NCI-H345 treated with DMSO at 0.1 percent for 48 hours (cell line): ENCODE measurements at regions not wholly inside any gene's neighbourhood (a gene's known extent, or its start where the extent isn't known, plus 50 kb on each side); places are given as distances from the start of the nearest gene placed in this dataset.
A peak's percentile ranks its signal among the peaks of the same experiment; 100 is the strongest.

Source experiments
- DNase-seq: peaks from one replicate; lab custom pipeline; 2025; ENCODE audit not compliant: unreplicated experiment; lab: John Stamatoyannopoulos, UW

DNA sequence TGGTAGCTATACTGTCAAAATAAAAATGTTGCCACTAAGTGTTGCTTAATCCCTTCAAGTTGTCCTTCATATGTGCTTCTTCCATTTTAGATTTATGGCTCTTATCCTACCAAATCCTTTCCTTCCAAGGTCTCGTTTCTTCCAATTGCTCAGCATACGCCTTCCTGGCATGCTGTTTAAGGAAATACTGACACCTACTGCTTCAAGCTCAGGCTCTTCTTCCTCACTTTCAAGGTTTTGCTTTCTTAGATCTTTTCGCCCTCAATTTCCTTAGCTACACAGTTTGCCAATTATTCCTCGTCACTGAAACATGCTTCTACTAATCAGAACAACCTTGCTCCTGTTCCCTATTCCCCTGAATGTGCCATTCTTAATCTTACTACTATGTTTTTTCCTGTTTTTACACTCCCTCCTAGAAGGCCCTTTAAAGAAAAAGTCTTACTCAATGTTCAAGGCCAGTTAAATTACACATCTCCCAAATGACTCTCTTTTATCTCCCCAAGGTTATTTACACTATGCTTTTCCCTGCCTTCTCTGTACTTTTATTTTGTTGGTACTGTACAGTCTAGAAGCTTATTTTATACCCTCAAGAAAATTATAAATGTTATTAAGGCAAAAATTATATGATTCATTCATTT lies 343.1 kb downstream of the MZT1 start:
- no peak for DNase-seq

DNA sequence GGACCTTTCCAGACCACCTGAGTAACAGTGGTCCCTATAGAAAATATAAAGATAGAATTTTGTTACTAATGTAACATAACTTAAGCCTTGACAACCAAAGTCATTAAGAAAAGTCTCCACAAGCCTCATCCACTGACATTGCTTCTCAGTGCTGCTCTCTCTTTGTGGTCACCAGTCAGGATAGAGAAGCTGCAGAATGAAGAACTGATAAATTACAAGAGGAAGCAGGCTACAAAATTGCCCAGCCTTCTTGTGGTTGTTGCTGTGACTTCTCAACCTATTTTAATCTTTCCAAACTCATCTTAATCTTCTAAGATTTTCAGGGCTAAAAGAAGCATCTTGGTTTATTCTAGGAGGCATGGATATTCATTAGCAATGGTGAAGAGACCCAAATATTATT lies 343.8 kb downstream of the MZT1 start:
- no peak for DNase-seq

DNA sequence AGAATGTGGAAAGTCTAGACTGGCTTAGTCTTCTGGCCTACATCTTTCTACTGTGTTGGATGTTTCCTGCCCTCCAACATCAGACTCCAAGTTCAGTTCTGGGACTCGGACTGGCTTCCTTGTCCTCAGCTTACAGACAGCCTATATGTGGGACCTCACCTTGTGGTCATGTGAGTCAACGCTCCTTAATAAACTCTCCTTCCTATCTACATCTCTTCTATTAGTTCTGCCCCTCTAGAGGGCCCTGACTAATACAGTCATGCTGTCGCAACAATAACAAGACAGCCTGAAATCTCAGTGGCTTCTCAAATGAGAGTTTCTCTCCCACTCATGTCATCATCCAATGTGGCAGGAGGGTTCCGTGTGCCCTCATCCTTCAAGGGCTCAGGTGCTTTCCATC lies 347.8 kb downstream of the MZT1 start:
- no peak for DNase-seq

GRCh38 chr13:72368031-72368430 lies 359.4 kb downstream of the MZT1 start:
- no peak for DNase-seq

- DNase-seq, result no peak
Measured at GRCh38 chr13:72346716-72347115, 380.7 kb downstream of the MZT1 start.

- no peak for DNase-seq
Measured at GRCh38 chr13:72342364-72342763, 385.1 kb downstream of the MZT1 start.

DNA sequence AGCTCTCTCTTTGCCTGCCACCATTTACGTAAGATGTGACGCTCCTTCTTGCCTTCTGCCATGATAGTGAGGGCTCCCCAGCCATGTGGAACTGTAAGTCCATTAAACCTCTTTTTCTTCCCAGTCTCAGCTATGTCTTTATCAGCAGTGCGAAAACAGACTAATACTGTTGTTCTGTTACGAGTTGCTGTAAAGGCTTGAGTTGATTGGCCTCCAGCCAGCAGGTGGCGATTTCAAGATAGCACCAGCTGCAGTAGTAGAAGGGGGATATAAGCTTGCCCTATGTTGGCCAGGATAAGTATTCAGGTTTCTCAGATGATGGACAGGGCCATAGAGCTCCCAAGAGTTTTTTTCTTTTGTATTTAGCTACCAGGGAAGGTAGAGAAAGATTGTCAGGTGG lies 385.5 kb downstream of the MZT1 start:
- no peak for DNase-seq

DNA sequence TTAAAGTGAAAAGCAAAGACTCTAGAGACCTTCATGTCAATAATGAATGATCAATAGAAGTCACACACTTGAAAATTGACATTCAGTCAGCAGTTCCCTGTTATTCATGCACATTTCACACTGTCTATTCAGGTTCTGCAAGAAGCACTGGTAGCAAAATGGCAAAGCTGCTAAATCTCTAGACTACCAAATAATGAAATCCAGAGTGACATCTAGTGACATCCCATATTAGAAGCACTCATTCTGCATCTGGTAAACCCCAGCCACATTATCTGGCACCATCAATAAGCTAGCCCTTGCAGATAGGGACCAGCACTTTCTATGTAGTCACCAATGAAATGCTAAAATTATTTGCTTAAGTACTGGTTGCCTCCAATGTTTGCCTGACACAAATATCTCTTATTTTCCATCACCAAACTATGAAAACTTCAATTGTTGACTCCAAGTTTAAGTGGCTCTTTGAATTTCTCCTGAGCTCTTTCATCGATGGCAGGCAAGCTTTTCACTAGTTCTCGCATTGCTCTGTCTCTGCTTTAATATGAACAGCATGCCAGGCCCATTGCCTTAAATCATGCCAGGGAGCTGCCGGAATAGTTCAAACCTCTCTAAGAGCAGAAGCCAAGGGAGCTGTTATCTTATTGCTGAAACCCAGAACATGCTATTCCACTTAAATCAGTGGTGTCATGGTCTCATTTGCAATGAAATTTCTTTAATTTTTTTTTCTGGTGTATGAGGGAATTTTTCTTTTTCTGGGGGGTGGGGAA lies 409.9 kb downstream of the MZT1 start:
- peak; percentile 45 for DNase-seq

- DNase-seq, result peak; percentile 85
Measured at GRCh38 chr13:72316716-72317115, 410.7 kb downstream of the MZT1 start.

DNA sequence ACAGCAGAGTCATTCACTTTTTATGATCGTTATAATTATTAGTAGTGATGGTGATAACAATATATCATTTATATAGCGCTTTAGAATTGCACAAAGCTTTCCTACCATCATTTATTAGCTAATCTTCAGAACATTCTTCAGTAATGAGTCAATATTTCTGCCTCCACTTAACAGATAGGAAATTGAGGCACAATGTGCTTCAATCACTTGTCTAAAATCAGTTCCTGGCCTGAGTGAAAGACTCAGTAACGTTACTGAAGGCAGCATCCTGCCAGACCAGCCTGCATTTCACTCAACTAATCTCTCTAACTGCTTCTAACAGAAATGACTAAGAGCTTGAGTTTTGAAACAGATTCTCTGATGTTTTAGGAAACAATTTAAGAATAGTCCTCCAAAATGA lies 412.1 kb downstream of the MZT1 start:
- no peak for DNase-seq

DNA sequence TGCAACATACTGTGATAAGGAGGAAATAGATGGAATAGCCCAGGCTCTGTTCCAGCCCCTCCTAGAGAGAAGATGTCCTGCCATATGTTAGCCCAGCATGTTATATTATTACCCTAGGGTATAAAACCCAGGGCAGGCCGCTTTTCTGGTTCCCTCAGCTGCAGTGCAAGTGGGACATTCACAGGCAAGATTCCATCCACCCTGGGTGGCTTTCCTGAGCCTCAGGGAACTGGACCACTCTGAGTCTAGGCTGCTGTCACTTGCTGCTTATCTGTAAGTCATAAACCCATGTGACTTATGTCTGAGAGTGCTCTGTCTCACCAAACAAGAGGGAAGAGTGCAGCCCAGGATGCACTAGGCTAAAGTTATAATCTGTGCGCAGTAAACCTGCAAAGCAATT lies 413.2 kb downstream of the MZT1 start:
- no peak for DNase-seq

- no peak for DNase-seq
Measured at GRCh38 chr13:72313546-72313945, 413.9 kb downstream of the MZT1 start.

GRCh38 chr13:72303941-72304746 lies 423.3 kb downstream of the MZT1 start:
- DNase-seq, result no peak

GRCh38 chr13:72296246-72296645 lies 429.2 kb upstream of the DACH1 start:
- no peak for DNase-seq

GRCh38 chr13:72295153-72295552 lies 428.1 kb upstream of the DACH1 start:
- no peak for DNase-seq

DNA sequence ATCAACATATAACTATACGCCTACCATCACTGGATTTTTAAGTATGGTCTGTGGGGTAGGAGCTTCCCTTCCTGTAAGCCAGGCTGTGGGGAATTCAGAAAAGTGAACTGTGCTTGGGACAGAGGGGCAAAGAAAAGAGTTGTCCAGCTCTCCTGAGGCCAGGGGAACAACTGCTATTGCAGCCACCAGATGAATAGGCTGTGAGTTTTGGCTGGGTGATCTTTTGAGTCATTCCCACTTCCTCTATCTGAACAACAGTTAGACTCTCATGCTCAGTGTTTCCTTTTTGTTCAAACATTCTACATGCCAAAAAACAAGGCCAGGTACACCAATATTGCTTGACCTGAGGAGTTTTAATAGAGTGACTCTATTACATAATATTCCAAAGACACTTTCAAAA lies 426.2 kb upstream of the DACH1 start:
- no peak for DNase-seq

DNA sequence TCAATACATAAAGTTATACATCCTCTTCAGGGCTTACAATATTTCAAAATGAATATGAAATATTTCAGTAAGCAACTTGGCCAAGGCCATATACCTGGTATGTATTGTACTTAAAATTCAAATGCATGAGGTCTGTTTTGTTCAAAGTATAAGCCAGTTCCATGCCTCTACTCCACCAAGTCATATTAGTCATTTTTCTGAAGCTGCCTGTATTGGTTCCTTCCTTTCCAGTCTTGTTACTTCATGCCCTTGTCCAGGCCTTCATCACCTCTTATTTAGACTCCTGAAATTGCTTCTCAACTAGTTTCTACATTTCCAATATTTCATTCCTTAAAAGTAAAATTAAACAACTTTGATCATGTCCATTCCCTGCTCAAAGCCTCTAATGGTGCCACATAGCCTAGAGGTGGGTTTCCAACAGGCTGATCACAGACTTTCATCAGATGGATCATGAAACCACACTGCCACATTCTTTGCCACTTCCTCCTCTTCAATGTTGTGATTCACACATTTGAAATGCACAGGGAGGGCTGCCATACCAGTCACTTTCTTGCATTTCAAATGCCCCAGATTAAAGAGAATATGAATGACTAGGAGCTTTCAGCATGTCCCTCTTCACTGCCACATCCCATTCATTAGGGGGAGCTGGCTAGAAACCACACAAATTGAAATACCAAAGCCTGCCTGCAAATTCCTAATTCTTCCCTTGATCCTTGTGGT lies 424.1 kb upstream of the DACH1 start:
- DNase-seq, result no peak

DNA sequence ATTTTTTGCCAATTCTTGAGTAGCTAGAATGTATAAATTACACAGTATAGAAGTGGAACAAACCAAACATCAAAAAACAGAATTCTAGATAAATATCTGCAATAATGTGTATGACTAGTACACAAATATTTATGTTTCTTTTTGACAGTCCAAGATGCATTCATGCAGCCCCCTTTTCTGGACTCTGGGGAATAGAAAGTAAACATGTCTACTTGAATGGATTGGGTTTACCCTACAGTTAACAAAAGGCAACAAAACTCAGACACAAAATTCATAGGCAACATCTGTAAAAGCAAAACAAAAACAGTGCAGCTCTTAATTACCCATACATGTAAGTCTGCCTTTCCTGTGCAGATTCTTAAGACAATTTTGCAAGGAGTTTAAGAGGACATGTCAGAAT lies 419.4 kb upstream of the DACH1 start:
- no peak for DNase-seq

DNA sequence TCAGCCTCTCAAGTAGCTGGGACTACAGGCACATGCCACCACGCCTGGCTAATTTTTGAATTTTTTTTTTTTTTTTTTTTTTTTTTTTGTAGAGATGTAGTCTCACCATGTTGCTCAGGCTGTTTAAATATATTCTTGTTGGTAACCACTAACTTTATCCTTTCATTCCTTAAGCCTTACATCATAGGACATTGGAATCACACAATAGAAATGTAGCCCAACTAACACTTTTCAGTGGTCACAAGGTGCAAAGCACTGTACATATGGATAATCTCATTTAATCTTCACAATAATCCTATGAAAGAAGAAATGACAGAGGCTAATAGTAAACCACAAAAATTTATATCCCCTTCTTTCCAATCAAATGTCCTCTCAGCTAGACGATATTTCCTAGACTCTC lies 417.8 kb upstream of the DACH1 start:
- no peak for DNase-seq

DNA sequence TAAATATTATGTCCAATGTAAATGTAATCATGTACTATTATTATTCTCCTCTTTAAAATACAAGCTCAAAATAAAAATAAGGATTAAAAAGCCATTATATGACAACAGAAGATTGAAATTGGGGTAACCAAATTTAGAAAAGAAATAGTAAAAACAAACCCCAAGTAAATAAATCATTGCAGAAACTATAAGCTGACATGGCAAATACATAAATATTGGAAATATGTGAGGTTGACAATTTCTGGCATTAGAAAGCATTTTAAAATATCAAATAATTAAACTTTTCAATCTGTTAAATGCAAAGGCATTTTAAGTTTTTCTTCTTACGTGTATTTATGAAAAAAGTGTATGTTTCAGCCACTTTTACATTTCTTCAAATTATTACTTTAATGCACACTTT lies 394.7 kb upstream of the DACH1 start:
- no peak for DNase-seq

GRCh38 chr13:72259528-72259927 lies 392.5 kb upstream of the DACH1 start:
- no peak for DNase-seq
